Loucy (cell line): ENCODE measurements at regions not wholly inside any gene's neighbourhood (a gene's known extent, or its start where the extent isn't known, plus 50 kb on each side); places are given as distances from the start of the nearest gene placed in this dataset.

Source experiments
- H2AFZ ChIP-seq: fragments of 200-600 bp; sonication (generic); 2 replicates; pipeline ENCODE4 v1.6.0; 2016; ENCODE audit warnings: antibody characterized with exemption, mild to moderate bottlenecking, low read length, moderate library complexity
- H3F3A ChIP-seq: fragments of 200-600 bp; 2 replicates; pipeline ENCODE4 v1.6.0; 2016; ENCODE audit warnings: antibody characterized with exemption, low read depth, mild to moderate bottlenecking
- H3K27me3 ChIP-seq: fragments of 200-600 bp; sonication (generic); 2 replicates; pipeline ENCODE4 v1.6.1; 2014; ENCODE audit warnings: low read length, mild to moderate bottlenecking; ENCODE audit not compliant: insufficient read depth, poor library complexity, severe bottlenecking
- H3K36me3 ChIP-seq: fragments of 200-600 bp; sonication (generic); 2 replicates; pipeline ENCODE4 v1.6.1; 2016; ENCODE audit warnings: low read length; ENCODE audit not compliant: insufficient read depth
- H3K4me1 ChIP-seq: fragments of 200-600 bp; sonication (generic); 2 replicates; pipeline ENCODE4 v1.5.1; 2014; ENCODE audit warnings: low read length, mild to moderate bottlenecking; ENCODE audit not compliant: insufficient read depth, poor library complexity, severe bottlenecking
- H3K4me2 ChIP-seq: fragments of 200-600 bp; sonication (generic); 2 replicates; pipeline ENCODE4 v1.6.0; 2014; ENCODE audit warnings: antibody characterized with exemption, low read length, low read depth, mild to moderate bottlenecking; ENCODE audit not compliant: poor library complexity, severe bottlenecking
- H3K4me3 ChIP-seq: fragments of 200-600 bp; sonication (generic); 2 replicates; pipeline ENCODE4 v1.5.1; 2014; ENCODE audit warnings: low read length, mild to moderate bottlenecking, mixed read lengths; ENCODE audit not compliant: poor library complexity, severe bottlenecking
- H3K79me2 ChIP-seq: fragments of 200-600 bp; sonication (generic); 2 replicates; pipeline ENCODE4 v1.6.1; 2014; ENCODE audit warnings: low read length; ENCODE audit not compliant: insufficient read depth
- H3K9ac ChIP-seq: fragments of 200-600 bp; sonication (generic); 2 replicates; pipeline ENCODE4 v1.6.0; 2014; ENCODE audit warnings: mild to moderate bottlenecking, low read depth, low read length, moderate library complexity; ENCODE audit not compliant: poor library complexity, severe bottlenecking
- H3K9me2 ChIP-seq: fragments of 200-600 bp; sonication (generic); replicated peaks from 2 replicates; pipeline ENCODE4 v1.6.1; 2016; ENCODE audit warnings: low read depth, low read length, mixed read lengths
- H3K9me3 ChIP-seq: fragments of 200-600 bp; sonication (generic); 2 replicates; pipeline ENCODE4 v1.6.1; 2014; ENCODE audit warnings: mild to moderate bottlenecking, antibody characterized with exemption, low read length, low read depth; ENCODE audit not compliant: insufficient read depth
- H4K20me1 ChIP-seq: fragments of 200-600 bp; sonication (generic); 2 replicates; pipeline ENCODE4 v1.6.0; 2014; ENCODE audit warnings: antibody characterized with exemption, low read length, mild to moderate bottlenecking; ENCODE audit not compliant: insufficient read depth, poor library complexity, severe bottlenecking
- CTCF ChIP-seq: fragments of 200-600 bp; sonication (generic); conservative IDR thresholded peaks from 2 replicates; pipeline ENCODE4 v1.5.1; 2014; ENCODE audit warnings: mild to moderate bottlenecking, antibody characterized with exemption, low read length
- EZH2phosphoT487 ChIP-seq: fragments of 200-600 bp; IDR thresholded peaks from 2 replicates; pipeline ENCODE4 v1.6.1; 2018; ENCODE audit warnings: antibody characterized with exemption, mild to moderate bottlenecking, moderate library complexity, borderline replicate concordance

- H3K79me2 ChIP-seq: no peaks in the 10 kb centered on the region
- no peaks in the 10 kb centered on the region for H3K9me3 ChIP-seq
- no peaks in the 10 kb centered on the region for H4K20me1 ChIP-seq
- no peaks in the 10 kb centered on the region for H3K36me3 ChIP-seq
- H3K4me3 ChIP-seq: no peak overlapping the region
- no peak overlapping the region for H3K9ac ChIP-seq
- H3F3A ChIP-seq: no peaks in the 10 kb centered on the region
- no peaks in the 10 kb centered on the region for H3K27me3 ChIP-seq
- no peaks in the 10 kb centered on the region for H3K4me1 ChIP-seq
- no peak overlapping the region for H2AFZ ChIP-seq
- TF ChIP-seq CTCF (no peak), EZH2phosphoT487 (no peak)
- no peak overlapping the region for H3K4me2 ChIP-seq
- H3K9me2 ChIP-seq: no peaks in the 10 kb centered on the region; the same call in 1 of the 2 replicates
Measured at GRCh38 chr5:7961540-7961939, 92.6 kb downstream of the MTRR start.

DNA sequence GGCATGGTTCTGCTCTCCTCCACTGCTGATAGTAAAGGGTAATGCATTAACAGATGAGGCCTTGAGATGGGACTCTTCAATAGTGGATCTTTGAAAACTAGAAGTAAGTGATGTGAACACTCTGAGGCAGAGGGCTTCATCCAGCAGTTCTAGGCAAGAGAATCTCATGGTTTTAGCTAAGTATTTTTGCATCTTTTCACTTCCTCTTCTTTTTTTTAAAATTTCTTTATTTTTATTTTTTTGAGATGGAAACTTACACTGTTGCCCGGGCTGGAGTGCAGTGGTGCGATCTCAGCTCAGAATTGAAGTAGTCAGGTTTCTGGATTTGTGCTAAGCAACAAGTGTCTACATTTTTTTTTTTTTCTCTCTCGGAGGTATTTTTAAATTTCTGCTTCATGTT is 101.9 kb downstream of the MTRR start:
- Histone ChIP-seq H3K9me2 (no peaks in the 10 kb centered on the region; the same call in 1 of the 2 replicates), H4K20me1 (no peaks in the 10 kb centered on the region), H3K9ac (no peak overlapping the region), H2AFZ (no peak overlapping the region), H3K4me2 (no peak overlapping the region), H3F3A (no peaks in the 10 kb centered on the region), H3K4me3 (no peak overlapping the region), H3K9me3 (no peaks in the 10 kb centered on the region), H3K79me2 (no peaks in the 10 kb centered on the region), H3K36me3 (no peaks in the 10 kb centered on the region), H3K4me1 (no peaks in the 10 kb centered on the region), H3K27me3 (no peaks in the 10 kb centered on the region)
- TF ChIP-seq CTCF: no peak
- TF ChIP-seq EZH2phosphoT487: no peak

GRCh38 chr5:7976411-7977190 is 107.7 kb downstream of the MTRR start:
- Histone ChIP-seq H3K4me2 (no peak overlapping the region), H3K36me3 (no peaks in the 10 kb centered on the region), H3K27me3 (no peaks in the 10 kb centered on the region), H3K4me3 (no peak overlapping the region), H3K9me3 (no peaks in the 10 kb centered on the region), H3K9ac (no peak overlapping the region), H3K79me2 (no peaks in the 10 kb centered on the region), H4K20me1 (no peaks in the 10 kb centered on the region), H2AFZ (no peak overlapping the region), H3K4me1 (no peaks in the 10 kb centered on the region), H3K9me2 (no peaks in the 10 kb centered on the region), H3F3A (no peaks in the 10 kb centered on the region)
- TF ChIP-seq EZH2phosphoT487: no peak
- TF ChIP-seq CTCF: no peak
